IPS DF 19.7 (cell line): ENCODE measurements at regions not wholly inside any gene's neighbourhood (a gene's known extent, or its start where the extent isn't known, plus 50 kb on each side); places are given as distances from the start of the nearest gene placed in this dataset.
A peak's percentile ranks its signal among the peaks of the same experiment; 100 is the strongest.
"Not testable (repeated sequence)": the region's sequence is repeated elsewhere in the genome, so short reads cannot be mapped to it uniquely, and the experiment has no call there.

Source experiments
- DNase-seq: peaks from one replicate; pipeline ENCODE4 v3.0.0-alpha.2; 2013; ENCODE audit warnings: low read depth, low spot score

DNA sequence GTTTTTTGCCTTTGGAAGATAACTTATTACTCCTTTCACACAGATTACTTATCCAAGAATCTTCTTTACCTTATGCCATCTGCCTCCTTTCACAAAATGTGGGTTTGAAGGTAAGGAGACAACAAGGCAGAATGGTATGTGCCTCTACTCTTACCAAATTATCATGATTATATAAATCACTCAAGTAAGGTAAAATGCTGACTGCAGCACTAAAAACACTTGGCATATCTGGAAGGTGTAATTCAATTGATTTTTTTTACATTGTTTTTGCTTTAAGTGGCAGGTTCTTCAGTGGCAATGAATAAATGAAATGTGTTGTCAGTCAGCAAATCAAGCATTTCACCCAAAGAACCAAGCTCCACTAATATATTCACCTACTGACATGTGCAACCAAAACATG lies 346.1 kb downstream of the OMA1 start:
- no peak for DNase-seq

DNA sequence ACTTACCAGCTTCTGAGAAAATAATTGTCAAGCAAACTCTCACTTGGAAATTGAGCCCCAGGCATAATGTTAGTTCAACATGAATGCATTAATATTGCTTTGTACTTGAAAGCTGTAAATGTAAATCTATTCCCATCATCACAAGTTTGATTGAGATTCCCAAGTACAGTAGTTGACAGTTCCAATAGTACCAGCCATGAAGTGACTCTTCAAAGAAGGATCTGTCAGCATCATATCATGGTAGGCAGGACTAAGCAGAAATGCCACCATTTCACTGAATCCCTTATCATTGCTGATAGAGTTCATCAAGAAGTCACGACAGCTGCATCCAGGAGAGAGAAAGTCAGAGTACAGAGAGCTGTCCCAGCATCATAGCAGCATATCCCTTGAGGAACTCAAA lies 348.7 kb downstream of the OMA1 start:
- no peak for DNase-seq

DNA sequence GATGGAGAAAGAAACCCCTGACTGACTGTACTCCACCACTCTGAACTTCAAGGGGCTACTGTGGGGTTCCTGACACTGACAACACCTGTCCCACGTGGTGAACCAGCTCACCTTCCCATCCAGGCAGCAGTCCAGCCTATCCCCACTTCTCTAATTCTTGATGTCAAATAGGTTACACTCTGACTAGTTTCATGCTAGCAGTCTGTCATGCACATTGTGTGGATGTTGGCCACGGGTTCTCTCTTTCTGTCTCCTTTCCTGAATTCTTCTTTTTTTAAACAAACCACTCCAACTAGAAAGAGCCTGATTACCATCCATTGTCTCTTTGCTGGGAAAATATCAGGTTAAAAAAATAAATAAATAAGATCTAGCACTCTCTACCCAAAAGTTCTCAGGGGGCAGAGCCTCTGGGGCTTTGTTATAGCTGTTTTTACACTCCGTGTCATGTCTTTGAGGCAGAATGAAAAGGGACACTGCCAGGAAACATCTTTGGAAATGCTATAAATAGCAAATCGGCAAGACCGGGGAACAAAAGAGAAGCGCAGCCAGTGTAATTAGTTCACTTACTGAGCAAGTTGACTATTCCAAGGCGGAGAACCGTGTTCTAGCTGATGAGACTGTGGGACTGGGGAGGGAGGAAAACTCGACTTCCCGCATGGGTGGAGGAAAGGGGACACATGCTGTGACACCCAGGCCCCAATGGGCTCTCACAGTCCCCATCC lies 356.1 kb downstream of the OMA1 start:
- no peak for DNase-seq

DNA sequence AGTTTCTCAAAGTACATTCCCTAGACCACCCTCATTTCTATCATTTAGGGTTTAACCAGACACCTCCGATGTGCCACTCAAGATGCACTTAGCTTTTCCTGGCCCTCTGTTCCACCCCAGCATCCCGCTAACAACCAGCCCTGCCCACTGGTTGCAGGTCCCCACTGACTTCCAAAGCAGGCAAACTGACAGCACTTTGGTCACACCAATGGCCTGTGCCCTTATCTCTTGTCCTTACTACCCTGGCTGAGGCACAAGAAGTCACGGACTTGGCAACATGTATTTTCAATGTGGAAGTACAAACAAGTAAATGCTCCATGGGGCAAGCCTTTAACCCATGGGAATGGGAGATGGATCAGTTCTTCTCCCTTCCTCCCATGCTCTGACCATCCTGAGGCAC lies 357.1 kb downstream of the OMA1 start:
- no peak for DNase-seq

DNA sequence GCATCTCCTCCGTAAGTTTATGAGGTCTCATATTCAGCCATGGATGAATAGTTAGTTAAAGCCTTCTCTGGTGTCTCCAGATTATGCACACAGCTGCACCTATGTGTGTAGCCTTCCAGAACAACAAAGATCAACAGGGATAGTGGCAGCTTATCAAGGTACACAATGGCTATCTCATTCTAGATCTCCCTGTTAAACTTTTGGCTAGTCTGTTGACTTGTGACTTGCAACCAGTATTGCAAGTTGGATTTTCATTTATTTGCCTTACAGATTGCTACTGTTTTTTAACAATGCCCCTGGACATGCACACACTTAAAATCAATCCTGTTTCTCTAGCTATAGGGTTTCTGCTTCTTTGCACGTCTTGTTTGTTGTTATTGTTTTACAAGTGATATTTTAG lies 363.2 kb downstream of the OMA1 start:
- no peak for DNase-seq

DNA sequence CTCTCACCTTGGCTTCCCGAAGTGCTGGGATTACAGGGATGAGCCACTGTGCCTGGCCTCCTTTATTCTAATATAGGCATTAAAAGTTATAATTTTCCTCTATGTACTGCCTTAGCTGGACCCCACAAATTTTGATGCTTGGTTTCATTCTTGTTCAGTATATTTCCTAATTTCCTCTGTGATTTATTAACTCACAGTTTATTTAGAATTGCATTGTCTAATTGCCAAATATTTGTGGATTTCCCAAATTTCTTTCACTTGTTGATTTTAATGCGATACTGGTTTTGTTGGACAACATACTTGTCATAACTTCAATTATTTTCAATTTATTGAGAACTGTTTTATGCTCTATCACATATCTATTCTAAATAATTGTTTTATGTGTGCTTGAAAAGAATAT lies 366.0 kb downstream of the OMA1 start:
- DNase-seq: no peak

DNA sequence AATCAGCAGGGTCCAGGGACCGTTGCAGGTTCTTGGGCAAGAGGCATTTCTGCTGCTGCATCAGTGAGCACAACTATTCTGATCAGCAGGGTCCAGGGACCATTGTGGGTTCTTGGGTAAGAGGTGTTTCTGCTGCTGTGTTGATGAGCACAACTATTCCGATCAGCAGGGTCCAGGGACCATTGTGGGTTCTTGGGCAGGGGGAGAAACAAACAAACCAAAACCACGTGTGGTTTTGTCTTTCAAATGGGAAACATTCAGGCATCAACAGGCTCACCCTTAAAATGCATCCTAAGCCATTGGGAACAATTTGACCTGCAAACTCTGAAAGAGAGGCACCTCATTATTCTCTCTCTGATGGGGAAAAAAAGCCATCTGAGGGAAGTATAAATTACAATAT lies 377.4 kb downstream of the OMA1 start:
- not testable (repeated sequence) for DNase-seq

DNA sequence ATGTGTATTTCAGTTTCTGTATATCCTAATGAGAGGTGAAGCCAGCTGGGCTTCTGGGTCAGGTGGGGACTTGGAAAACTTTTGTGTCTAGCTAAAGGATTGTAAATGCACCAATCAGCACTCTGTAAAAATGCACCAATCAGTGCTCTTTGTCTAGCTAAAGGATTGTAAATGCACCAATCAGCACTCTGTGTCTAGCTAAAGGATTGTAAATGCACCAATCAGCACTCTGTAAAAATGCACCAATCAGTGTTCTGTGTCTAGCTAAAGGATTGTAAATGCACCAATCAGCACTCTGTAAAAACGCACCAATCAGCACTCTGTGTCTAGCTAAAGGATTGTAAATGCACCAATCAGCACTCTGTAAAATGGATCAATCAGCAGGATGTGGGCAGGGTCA lies 379.4 kb downstream of the OMA1 start:
- not testable (repeated sequence) for DNase-seq

DNA sequence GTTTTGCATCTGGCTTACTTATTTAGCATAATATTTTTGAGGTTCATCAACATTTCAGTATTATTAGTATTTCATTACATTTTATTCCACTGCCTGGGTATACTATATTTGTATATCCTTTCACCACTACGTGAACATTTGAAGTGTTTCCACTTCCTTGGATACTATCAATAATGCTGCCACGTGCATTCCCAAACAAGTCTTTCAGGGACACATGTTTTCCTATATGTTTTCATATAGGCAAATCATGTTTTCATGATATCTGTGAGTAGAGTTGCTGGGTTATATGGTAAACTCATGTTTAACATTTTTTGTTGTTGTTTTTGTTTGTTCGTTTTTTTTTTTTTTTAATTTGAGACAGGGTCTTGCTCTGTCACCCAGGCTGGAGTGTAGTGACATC lies 380.1 kb downstream of the OMA1 start:
- no peak for DNase-seq

DNA sequence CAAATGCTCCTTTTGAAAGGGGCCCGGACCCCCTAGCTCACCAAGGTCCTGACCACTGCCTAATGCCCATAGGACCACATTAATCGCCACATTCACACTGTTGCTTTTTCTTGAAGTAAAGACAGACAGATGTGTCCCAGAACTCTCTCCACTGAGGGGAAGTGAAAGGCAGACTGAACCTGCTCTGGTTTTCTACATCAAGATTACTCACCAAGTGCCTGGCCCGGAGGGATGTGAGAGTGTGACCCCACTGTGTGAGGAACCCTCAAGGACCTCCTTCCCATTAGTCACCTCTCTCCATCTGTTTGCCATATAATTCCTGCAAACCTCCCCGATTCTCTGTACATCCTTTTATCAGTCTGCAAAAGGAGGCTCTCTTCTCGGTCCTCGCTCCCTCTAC lies 381.5 kb downstream of the OMA1 start:
- DNase-seq: no peak

DNA sequence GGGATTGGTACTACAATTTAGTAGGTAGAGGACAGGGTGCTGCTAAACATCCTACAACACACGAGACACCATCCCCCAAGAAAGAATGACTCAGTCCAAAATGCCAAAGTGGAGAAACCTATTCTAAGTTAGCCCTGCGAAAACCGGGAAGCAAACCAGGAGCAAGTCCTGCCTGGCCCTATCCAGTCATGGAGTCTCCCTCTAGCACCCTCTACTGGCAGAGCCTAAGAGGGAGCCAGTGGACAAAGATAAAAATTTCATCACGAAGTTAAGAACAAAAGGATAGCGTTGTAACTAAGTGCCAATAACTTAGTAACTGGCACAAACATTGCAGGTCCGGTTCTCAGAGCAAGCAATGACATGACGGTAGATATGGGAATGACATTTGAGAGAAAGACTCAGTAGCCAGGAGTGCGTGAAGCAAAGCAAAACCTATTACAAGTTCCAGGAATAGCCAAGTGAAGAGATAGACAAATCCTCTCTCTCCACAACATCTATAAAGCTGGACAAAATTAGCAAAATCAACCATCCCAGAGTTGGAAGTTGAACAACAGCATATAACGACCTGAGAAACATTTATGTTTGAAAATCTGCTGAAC lies 383.5 kb downstream of the OMA1 start:
- DNase-seq: peak; percentile 38

DNA sequence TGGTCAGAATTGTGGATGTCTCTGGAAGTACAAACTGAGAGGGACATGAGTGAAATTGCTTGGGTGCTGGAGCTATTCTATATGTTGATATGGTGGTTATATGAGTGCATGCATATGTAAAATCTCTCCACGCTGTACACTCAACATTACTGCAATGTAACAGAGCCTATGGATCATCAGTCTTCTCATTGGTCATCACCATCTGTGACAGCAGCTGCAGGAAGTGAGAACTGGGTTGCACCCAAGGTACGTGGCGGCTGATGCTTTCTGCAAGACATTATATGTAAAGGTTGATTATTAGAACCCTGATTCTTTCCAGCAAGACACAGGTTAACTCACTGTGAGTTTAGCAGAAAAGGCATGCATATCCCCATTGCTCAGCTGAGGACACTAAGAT lies 387.1 kb downstream of the OMA1 start:
- DNase-seq: no peak

DNA sequence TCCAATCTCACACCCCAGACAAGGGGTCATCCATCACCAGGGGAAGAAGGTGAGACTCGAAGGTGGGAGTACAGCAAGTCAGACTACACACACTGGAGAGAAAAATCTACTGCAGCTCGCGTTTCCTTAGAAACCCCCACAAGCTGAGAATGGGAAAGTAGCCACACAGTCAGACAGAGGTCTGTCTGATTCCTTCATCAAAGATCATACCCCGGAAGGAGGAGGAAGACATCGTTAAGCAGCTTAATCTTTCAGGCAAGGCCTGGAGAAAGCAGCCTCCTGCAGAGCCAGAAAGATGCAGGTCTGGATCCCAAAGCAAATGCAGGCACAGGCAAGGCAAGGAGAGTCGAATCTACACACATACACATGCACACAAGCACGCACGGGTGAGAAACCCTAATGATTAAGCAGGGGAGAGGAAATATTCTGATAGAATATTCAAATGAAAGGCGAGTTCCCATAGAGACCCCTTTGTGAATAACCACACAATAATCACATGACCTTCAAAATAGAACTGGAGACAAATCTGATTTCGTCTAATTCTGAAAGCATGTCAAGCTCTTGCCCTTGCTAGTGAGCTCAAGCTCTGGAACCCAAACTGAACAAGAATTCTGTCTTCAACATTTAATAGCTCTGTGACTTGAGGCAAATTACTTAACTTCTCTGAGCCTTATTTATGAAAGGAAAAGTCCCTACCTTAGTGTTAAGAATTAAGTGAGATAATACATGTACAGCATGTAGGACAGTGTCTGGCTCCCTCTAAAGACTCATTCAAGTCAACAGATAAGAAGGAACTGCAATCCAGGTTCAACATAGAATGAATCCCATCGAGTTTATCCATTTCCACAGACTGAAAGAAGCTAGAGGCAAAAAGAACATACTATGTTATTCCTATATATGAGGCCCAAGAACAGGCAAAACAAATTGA lies 387.8 kb downstream of the OMA1 start:
- no peak for DNase-seq

DNA sequence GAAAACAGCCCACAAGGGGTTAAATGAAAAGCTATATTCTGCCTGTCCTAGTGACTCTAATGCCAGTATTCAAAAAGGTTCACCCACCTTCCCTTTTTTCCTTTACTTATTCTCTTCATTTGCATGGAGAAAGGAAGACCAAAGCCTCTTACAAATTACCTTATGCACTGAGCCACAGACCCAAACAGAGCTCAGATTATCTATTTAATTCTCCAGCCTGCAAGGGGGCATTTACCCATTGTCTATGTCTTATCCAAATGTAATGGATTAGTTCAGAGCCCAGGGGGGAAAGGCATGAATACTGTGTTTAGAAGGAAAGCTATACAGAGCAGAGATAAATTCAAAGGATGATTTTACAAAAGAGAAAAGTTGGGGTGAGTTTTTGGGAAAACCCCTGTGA lies 388.5 kb downstream of the OMA1 start:
- no peak for DNase-seq

DNA sequence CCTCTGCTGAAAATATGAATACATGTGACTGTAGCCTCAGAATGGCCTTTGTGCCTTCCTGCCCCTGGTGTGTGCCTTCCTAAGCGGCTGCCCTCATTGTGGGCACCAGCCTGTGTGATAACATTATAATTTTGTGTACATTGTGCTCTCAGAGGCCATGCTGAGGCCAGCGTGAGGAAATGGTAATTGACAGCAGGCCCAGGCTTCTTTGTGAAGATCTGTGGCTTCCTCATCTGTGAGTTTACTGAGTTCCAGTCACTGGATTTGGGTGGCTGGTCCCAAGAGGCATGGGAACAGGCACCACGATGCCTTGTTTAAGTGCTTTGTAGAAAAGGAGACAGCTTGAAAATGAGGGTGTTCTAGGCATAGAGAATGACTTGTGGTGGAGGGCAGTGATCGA lies 389.3 kb downstream of the OMA1 start:
- no peak for DNase-seq

DNA sequence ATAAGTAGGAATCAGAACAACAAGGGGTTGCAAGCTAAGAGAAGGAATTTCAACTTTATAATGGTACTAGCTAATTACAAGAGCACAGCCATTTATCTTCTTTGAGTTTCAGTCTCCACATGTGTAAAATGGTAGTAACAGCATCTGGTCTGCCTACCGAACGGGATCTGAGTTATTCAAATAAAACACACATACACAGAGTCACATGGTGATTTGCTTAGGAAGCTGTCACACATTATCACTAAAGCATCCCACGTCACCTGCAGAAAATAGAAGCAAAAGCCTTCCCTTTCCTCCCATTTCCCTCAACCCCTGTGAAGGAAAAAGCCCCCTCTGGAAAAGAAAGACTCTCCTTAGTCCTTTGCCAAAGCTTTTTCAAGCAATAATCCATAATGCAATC lies 389.7 kb downstream of the OMA1 start:
- no peak for DNase-seq

DNA sequence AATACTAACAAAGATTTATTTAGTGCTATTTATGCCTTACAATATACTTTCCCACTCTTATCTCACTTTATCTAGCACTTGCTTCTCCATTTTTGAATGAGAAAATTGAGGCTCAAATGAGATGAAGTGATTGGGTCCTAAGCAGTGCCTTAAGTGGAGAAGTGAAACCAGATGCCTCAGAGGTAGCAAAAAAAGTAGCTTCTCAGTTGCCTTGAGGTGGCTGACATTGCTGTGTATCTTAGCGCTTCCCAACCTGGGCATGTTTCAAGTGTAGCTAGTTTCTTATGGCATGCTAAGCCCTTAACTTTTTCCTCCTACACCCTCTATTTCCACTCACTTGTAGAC lies 390.4 kb downstream of the OMA1 start:
- DNase-seq: no peak

DNA sequence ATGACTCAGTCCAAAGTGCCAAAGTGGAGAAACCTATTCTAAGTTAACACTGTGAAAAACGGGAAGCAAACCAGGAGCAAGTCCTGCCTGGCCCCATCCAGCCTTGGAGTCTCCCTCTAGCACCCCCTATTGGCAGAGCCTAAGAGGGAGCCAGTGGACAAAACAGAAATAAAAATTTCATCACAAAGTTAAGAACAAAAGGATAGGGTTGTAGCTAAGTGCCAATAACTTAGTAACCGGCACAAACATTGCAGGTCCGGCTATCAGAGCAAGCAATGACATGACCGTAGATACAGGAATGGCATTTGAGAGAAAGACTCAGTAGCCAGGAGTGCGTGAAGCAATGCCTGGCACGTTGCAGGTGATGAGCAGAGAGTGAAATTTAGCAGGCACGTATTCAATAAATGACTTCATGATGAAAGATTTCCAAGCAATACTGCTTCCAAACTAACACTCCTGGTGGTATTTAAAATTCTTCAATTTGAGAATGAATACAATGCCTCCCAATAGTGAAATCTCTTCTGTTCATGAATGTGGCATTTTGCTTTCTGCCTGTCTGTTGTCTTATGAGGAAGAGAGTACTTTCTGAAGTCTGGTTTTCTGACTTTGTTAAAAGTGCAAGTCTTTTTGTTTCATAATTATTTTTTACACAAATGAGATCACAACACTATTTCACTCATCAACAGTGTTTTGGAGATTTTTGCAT lies 391.0 kb downstream of the OMA1 start:
- no peak for DNase-seq

DNA sequence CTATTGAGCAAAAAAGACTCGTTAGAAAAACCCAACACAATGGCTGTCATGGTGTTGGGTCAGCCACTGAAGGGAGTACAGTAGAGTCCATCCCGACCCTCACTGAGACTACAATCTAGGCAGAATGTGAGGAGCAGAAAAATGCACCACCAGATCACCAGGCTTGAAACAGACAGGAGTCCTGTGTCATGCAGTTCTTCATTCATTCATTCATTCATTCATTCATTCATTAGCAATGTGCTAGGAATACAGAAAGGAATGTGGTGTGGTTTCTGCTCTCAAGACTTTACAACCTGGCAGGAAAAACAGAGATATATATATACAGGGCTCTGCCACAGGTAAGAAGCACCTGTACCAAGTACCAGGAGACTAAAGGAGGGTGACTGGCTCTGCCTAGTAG lies 392.3 kb downstream of the OMA1 start:
- no peak for DNase-seq

DNA sequence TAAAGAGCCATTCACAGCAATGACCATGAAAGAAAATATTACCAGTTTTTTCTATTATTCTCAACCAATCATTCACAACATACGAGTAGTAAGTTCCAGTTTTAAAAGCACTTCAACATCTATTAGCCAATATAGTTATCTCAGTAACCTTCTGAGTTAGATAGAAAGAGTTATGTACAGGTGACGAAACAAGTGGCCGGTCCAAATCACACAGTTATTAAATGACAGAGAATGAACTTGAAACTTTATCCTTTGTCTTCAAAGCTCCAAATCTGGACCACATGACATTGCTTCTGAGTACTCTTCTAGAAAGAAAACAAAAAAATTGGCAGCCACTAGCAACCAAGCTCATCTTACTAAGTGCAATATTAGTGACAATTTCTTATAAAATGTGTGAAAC lies 393.8 kb downstream of the OMA1 start:
- DNase-seq: no peak

DNA sequence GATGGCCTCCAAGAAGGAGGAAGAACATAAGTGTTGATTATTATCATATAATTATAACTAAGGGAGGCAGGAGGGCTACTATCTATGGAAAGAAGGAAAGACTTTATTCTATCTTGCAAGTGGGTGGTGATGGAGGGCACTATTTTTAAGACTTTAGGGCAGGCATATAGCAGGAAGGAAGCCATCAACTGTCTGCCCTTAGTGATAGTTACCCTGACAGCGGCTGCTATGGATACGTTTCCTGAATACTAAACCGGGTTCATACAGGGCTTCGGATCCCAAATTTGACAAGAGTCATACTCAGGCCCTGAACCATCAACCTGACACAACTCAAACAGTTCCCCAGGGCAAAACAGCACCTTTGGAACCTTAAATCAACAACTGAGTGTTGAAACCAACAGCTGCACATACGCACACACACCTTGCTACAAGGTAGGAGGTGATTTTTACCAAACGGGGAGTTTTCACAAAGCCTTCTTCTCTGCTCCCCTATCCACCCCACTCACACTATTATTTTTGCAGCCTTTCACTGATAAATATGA lies 397.2 kb downstream of the OMA1 start:
- no peak for DNase-seq

DNA sequence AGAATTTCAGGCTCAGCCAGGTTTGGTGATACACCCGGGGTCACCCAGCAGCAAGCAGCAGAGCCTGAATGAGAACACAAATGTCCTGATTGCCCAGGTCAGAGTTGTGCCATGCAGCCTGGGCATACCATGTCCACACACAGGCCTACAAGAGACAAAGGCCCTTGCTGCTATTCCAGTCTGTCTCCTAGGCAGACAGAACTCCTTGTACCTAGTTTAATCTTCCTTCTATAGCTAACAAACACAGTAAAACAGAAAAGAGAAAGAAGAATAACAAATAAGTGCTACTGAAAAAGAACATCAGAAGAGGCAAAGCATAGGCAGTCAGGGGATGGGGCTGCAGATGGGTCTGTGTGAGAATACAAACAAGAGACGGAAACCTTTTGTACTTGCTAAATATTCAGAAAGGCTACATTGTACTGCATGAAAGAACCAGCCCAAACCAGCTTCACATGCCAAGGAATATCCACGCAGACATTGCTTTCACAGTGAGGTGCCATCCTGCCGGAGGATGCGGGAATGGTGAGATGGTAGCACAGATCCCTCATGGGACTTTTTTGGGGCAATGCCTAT lies 401.7 kb downstream of the OMA1 start:
- no peak for DNase-seq
